SK-N-SH (cell line): ENCODE measurements at regions not wholly inside any gene's neighbourhood (a gene's known extent, or its start where the extent isn't known, plus 50 kb on each side); places are given as distances from the start of the nearest gene placed in this dataset.

ENCODE experiments used
- CTCF ChIA-PET: fragments of 300-600, 350-600 bp; formaldehyde crosslinking; extraction: SDS; loops from one replicate; lab custom pipeline; 2021; lab: Yijun Ruan, JAX
- POLR2A ChIA-PET: fragments of 350-600 bp; sonication (Branson Sonifier 250); formaldehyde crosslinking; extraction: SDS; loops from one replicate; lab custom pipeline; 2020; ENCODE audit warnings: antibody characterized with exemption, inconsistent platforms; lab: Yijun Ruan, JAX
- DNase-seq: peaks from one replicate; pipeline ENCODE4 v3.0.0; 2012
- H2AFZ ChIP-seq: fragments of 200-600 bp; sonication (generic); 2 replicates; pipeline ENCODE4 v1.8.1; 2016; ENCODE audit warnings: antibody characterized with exemption, mild to moderate bottlenecking, low read depth
- H3F3A ChIP-seq: fragments of 200-600 bp; sonication (generic); replicated peaks from 2 replicates; pipeline ENCODE3; 2016; ENCODE audit warnings: antibody characterized with exemption, mild to moderate bottlenecking; ENCODE audit not compliant: insufficient read depth
- H3K27ac ChIP-seq, 2 experiments: fragments of 200-500 bp in 1 of 2; fragments of 200-600 bp in 1 of 2; sonication (Bioruptor generic) in 1 of 2; sonication (generic), shearing (Covaris generic) in 1 of 2; 2 replicates each; pipeline versions ENCODE4 v1.5.1 to v1.6.1; 2014 to 2016; ENCODE audit warnings: low read depth in 2 of 2, inconsistent platforms in 1 of 2, low read length in 1 of 2, mild to moderate bottlenecking in 1 of 2, mixed read lengths in 1 of 2
- H3K27me3 ChIP-seq: fragments of 200-600 bp; sonication (generic), shearing (Covaris generic); 2 replicates; pipeline ENCODE4 v1.6.1; 2016; ENCODE audit warnings: mixed run types; ENCODE audit not compliant: insufficient read depth
- H3K36me3 ChIP-seq, 2 experiments: fragments of 200-500 bp in 1 of 2; fragments of 200-600 bp in 1 of 2; sonication (Bioruptor generic) in 1 of 2; sonication (generic) in 1 of 2; replicated peaks in 1 of 2; 2 replicates each; pipeline versions ENCODE3 to v1.5.1; 2014 to 2016; ENCODE audit warnings: low read length in 1 of 2, mild to moderate bottlenecking in 1 of 2; ENCODE audit not compliant: insufficient read depth in 2 of 2, control insufficient read depth in 1 of 2
- H3K4me1 ChIP-seq, 2 experiments: fragments of 200-500 bp in 1 of 2; fragments of 200-600 bp in 1 of 2; sonication (Bioruptor generic) in 1 of 2; sonication (generic), shearing (Covaris generic) in 1 of 2; 2 replicates each; pipeline versions ENCODE4 v1.5.1 to v1.6.1; 2014 to 2016; ENCODE audit warnings: low read depth in 1 of 2, low read length in 1 of 2, mixed run types in 1 of 2; ENCODE audit not compliant: insufficient read depth in 2 of 2, control insufficient read depth in 1 of 2
- H3K4me2 ChIP-seq: fragments of 200-600 bp; sonication (generic), shearing (Covaris generic); 2 replicates; pipeline ENCODE4 v1.6.1; 2017; ENCODE audit warnings: mixed run types
- H3K4me3 ChIP-seq, 2 experiments: fragments of 200-500 bp in 1 of 2; fragments of 200-600 bp in 1 of 2; sonication (Bioruptor generic) in 1 of 2; sonication (generic), shearing (Covaris generic) in 1 of 2; 2 replicates each; pipeline versions ENCODE4 v1.5.1 to v1.8.1; 2014 to 2016; ENCODE audit warnings: low read depth in 2 of 2, inconsistent platforms in 1 of 2, low read length in 1 of 2, mild to moderate bottlenecking in 1 of 2, mixed read lengths in 1 of 2, moderate library complexity in 1 of 2
- H3K79me2 ChIP-seq: fragments of 200-600 bp; sonication (generic); 2 replicates; pipeline ENCODE4 v1.8.1; 2017; ENCODE audit warnings: mild to moderate bottlenecking; ENCODE audit not compliant: insufficient read depth
- H3K9ac ChIP-seq: fragments of 200-600 bp; sonication (generic); 2 replicates; pipeline ENCODE4 v1.6.1; 2017; ENCODE audit warnings: mixed run types
- H3K9me2 ChIP-seq: fragments of 200-600 bp; sonication (generic); 2 replicates; pipeline ENCODE4 v1.6.1; 2017; ENCODE audit warnings: mixed run types
- H3K9me3 ChIP-seq: fragments of 200-600 bp; sonication (generic); 2 replicates; pipeline ENCODE4 v1.6.1; 2017; ENCODE audit warnings: mixed run types, mild to moderate bottlenecking, moderate library complexity
- H4K20me1 ChIP-seq: fragments of 200-600 bp; sonication (generic); 2 replicates; pipeline ENCODE4 v1.6.1; 2017; ENCODE audit warnings: mild to moderate bottlenecking, mixed run types; ENCODE audit not compliant: insufficient read depth
- CHD2 ChIP-seq: fragments of 150-350 bp; IDR thresholded peaks from 2 replicates; pipeline ENCODE4 v1.6.1; 2018; ENCODE audit warnings: low read length; ENCODE audit not compliant: partially characterized antibody
- CTCF ChIP-seq: fragments of 200-600 bp; sonication (generic); IDR thresholded peaks from 2 replicates; pipeline ENCODE4 v1.6.1; 2017; ENCODE audit warnings: antibody characterized with exemption, mild to moderate bottlenecking, moderate library complexity
- ELF1 ChIP-seq: IDR thresholded peaks from 2 replicates; pipeline ENCODE4 v1.4.0; 2012
- FOSL2 ChIP-seq: IDR thresholded peaks from 2 replicates; pipeline ENCODE4 v1.4.0; 2012; ENCODE audit warnings: low read depth, mild to moderate bottlenecking, moderate library complexity, borderline replicate concordance
- FOXJ3 ChIP-seq: sonication (generic); formaldehyde crosslinking; IDR thresholded peaks from 2 replicates; pipeline ENCODE4 v1.5.1; 2020; ENCODE audit warnings: mild to moderate bottlenecking, missing genetic modification reagents
- FOXM1 ChIP-seq: IDR thresholded peaks from 2 replicates; pipeline ENCODE4 v1.4.0; 2012; ENCODE audit warnings: low read depth, mild to moderate bottlenecking
- GABPA ChIP-seq: IDR thresholded peaks from 2 replicates; pipeline ENCODE4 v1.4.0; 2012; ENCODE audit warnings: low read depth, mild to moderate bottlenecking
- IRF3 ChIP-seq: fragments of 150-350 bp; IDR thresholded peaks from 2 replicates; pipeline ENCODE4 v1.6.1; 2016; ENCODE audit warnings: mild to moderate bottlenecking, low read depth, low read length
- JUND ChIP-seq: IDR thresholded peaks from 2 replicates; pipeline ENCODE4 v1.4.0; 2012
- NRF1 ChIP-seq: IDR thresholded peaks from 2 replicates; pipeline ENCODE4 v1.6.1; 2012; ENCODE audit warnings: low read depth, mild to moderate bottlenecking, low read length
- PBX3 ChIP-seq: IDR thresholded peaks from 2 replicates; pipeline ENCODE4; 2012
- RXRA ChIP-seq: IDR thresholded peaks from 2 replicates; pipeline ENCODE4 v1.4.0; 2012; ENCODE audit warnings: low read depth, mild to moderate bottlenecking, borderline replicate concordance
- SIN3A ChIP-seq: IDR thresholded peaks from 2 replicates; pipeline ENCODE4 v1.6.1; 2012; ENCODE audit warnings: low read depth, mild to moderate bottlenecking, low read length, moderate library complexity, borderline replicate concordance
- SMC3 ChIP-seq: IDR thresholded peaks from 2 replicates; pipeline ENCODE4 v1.6.1; 2012; ENCODE audit warnings: low read depth, low read length, improper control_type of control experiment
- TEAD4 ChIP-seq: IDR thresholded peaks from 2 replicates; pipeline ENCODE4 v1.4.0; 2012; ENCODE audit warnings: mild to moderate bottlenecking, borderline replicate concordance; ENCODE audit not compliant: insufficient read depth
- YY1 ChIP-seq: IDR thresholded peaks from 2 replicates; pipeline ENCODE4 v1.4.0; 2012; ENCODE audit warnings: low read depth, mild to moderate bottlenecking
- ZBTB33 ChIP-seq: IDR thresholded peaks from 2 replicates; pipeline ENCODE4 v1.4.0; 2012; ENCODE audit warnings: low read depth, borderline replicate concordance
- WGBS: methylation state at CpG from one replicate; pipeline ENCODE4 v1.1.6; 2017; ENCODE audit warnings: low lambda C conversion rate; 5-methylcytosine and 5-hydroxymethylcytosine counted together

GRCh38 chr13:44176173-44176572 lies 197.5 kb upstream of the SERP2 start:
- Histone ChIP-seq H3F3A (no peaks in the 10 kb centered on the region), H2AFZ (no peak overlapping the region), H3K4me3 (no peak overlapping the region), H3K4me2 (no peak overlapping the region), H3K9ac (no peak overlapping the region), H3K27ac (no peak overlapping the region), H4K20me1 (no peaks in the 10 kb centered on the region), H3K9me2 (no peaks in the 10 kb centered on the region), H3K4me1 (peaks cover 0 to 7% of the 10 kb centered on the region in 2 experiments; a peak in 1 of 4 replicates), H3K79me2 (no peaks in the 10 kb centered on the region), H3K9me3 (no peaks in the 10 kb centered on the region), H3K27me3 (no peaks in the 10 kb centered on the region), H3K36me3 (no peaks in the 10 kb centered on the region)
- no peak for TF ChIP-seq FOSL2
- no peak for TF ChIP-seq JUND
- TF ChIP-seq SMC3, result no peak
- TF ChIP-seq NRF1, result no peak
- no peak for TF ChIP-seq RXRA
- no peak for TF ChIP-seq IRF3
- TF ChIP-seq GABPA, result no peak
- no peak for TF ChIP-seq TEAD4
- TF ChIP-seq CHD2, result no peak
- no peak for TF ChIP-seq SIN3A
- no peak for TF ChIP-seq CTCF
- TF ChIP-seq FOXM1, result no peak
- no peak for TF ChIP-seq FOXJ3 (CRISPR knock-in tag)
- no peak for TF ChIP-seq PBX3
- no peak for TF ChIP-seq YY1
- no peak for TF ChIP-seq ZBTB33
- no peak for TF ChIP-seq ELF1
- ChIA-PET CTCF (no interaction called here), POLR2A (no interaction called here)
- WGBS, result no CpG with 5 or more reads among the region's 1 CpG
- DNase-seq, result no peak
